ENCODE measurements at regions not wholly inside any gene's neighbourhood (a gene's known extent, or its start where the extent isn't known, plus 50 kb on each side); places are given as distances from the start of the nearest gene placed in this dataset.

DNA sequence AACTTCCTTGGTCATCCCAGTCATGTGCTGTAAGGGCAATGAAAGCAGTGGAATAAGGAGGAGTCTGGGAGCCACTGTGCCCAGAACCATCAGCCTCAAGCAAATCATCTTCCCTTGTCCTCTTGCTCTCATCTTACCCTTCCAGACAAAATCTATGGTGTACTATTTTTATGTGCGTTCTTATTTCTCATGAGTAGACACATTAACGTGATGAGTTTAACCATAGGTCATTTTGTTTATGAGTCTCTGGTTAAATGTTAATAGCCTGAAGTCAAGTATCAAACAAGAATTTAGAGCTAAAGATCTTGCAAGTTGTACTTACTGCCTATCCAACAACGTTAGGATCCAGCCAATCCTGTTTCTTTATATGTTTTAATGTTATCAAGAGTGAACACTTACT, 495.3 kb downstream of the SPRY1 start:
- H3K79me2 ChIP-seq (ENCODE audit: control insufficient read depth, insufficient read depth, low read length): no peaks in the 10 kb centered on the region

DNA sequence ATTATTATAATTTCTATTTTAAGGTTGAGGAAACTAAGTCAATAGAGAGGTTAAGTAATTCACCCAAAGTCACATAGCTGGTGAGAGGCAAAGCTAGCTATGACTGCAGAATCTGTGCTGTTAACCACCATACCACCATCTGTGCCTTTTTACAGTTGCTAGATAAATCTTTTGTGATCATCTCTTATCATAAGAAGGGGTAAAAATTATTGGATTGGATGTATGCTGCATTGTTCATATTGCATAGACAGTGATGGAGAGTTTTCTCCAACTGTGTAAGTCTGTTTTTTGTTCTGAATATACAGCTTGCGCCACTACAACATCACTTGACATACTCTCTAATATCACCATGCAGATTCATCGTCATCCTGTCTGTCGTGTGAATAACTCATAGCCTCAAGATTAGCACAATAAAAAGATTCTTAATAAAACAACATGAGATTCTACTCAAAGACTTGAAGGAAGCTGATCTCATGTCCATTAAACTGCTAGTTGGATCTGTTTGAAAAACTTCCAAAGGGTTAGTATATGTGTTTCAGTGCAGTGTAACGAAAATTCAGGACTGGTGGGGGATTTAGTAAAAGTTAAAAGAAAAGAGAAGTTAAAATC, 495.9 kb downstream of the SPRY1 start:
- TF ChIP-seq EZH2 (IDR thresholded peaks at IDR 0.05; ENCODE audit: low read length): no peak
- TF ChIP-seq CTCF (optimal IDR thresholded peaks at IDR 0.05 in 1 of 3, IDR thresholded peaks at IDR 0.05 in 1 of 3, conservative IDR thresholded peaks at IDR 0.05 in 1 of 3; ENCODE audit: extremely low read depth in 1 of 3, insufficient read depth in 2 of 3, low read length in 3 of 3): no peak
- Histone ChIP-seq H4K20me1 (ENCODE audit: control insufficient read depth, extremely low read depth, insufficient read depth, low read length) (no peaks in the 10 kb centered on the region), H3K4me3 (ENCODE audit: control insufficient read depth in 2 of 3, extremely low read depth in 1 of 3, insufficient read depth in 2 of 3, low read depth in 1 of 3, low read length in 3 of 3) (no peak overlapping the region), H3K4me1 (ENCODE audit: control insufficient read depth, extremely low read depth, insufficient read depth, low read length) (no peaks in the 10 kb centered on the region), H3K27ac (ENCODE audit: control insufficient read depth, insufficient read depth, low read length) (no peak overlapping the region), H3K79me2 (ENCODE audit: control insufficient read depth, insufficient read depth, low read length) (no peaks in the 10 kb centered on the region), H3K4me2 (ENCODE audit: control insufficient read depth, extremely low read depth, insufficient read depth, low read depth, low read length) (no peak overlapping the region), H3K9me1 (ENCODE audit: control insufficient read depth, extremely low read depth, insufficient read depth, low read length) (no peaks in the 10 kb centered on the region), H3K9ac (ENCODE audit: control insufficient read depth, extremely low read depth, insufficient read depth, low read length) (no peak overlapping the region), H3K36me3 (ENCODE audit: control insufficient read depth in 2 of 2, extremely low read depth in 1 of 2, insufficient read depth in 2 of 2, low read length in 2 of 2) (no peaks in the 10 kb centered on the region), H3K9me3 (ENCODE audit: control insufficient read depth, low read depth, low read length) (no peaks in the 10 kb centered on the region), H2AFZ (ENCODE audit: control insufficient read depth, low read length) (no peak overlapping the region), H3K27me3 (ENCODE audit: control insufficient read depth, extremely low read depth, insufficient read depth, low read length) (no peaks in the 10 kb centered on the region)
- FAIRE-seq (no peak), DNase-seq (ENCODE audit: low read depth, low spot score) (no peak)
- dilution Hi-C loops (cut with MboI; ENCODE audit: extremely low pct_ligation_motif_present, low sequenced_read_pairs): no loop called here

More for the DNA sequence above, 495.3 kb downstream of the SPRY1 start:
- H3K9ac ChIP-seq (ENCODE audit: control insufficient read depth, extremely low read depth, insufficient read depth, low read length): no peak overlapping the region
- H3K27me3 ChIP-seq (ENCODE audit: control insufficient read depth, extremely low read depth, insufficient read depth, low read length): no peaks in the 10 kb centered on the region
- H3K4me1 ChIP-seq (ENCODE audit: control insufficient read depth, extremely low read depth, insufficient read depth, low read length): no peaks in the 10 kb centered on the region
- no peaks in the 10 kb centered on the region for H3K9me1 ChIP-seq (ENCODE audit: control insufficient read depth, extremely low read depth, insufficient read depth, low read length)
- TF ChIP-seq EZH2 (IDR thresholded peaks at IDR 0.05; ENCODE audit: low read length) (no peak), CTCF (optimal IDR thresholded peaks at IDR 0.05 in 1 of 3, IDR thresholded peaks at IDR 0.05 in 1 of 3, conservative IDR thresholded peaks at IDR 0.05 in 1 of 3; ENCODE audit: extremely low read depth in 1 of 3, insufficient read depth in 2 of 3, low read length in 3 of 3) (no peak)
- no peak for DNase-seq (ENCODE audit: low read depth, low spot score)
- H2AFZ ChIP-seq (ENCODE audit: control insufficient read depth, low read length): no peak overlapping the region
- FAIRE-seq: no peak
- no peaks in the 10 kb centered on the region for H3K36me3 ChIP-seq (ENCODE audit: control insufficient read depth in 2 of 2, extremely low read depth in 1 of 2, insufficient read depth in 2 of 2, low read length in 2 of 2)
- no peaks in the 10 kb centered on the region for H4K20me1 ChIP-seq (ENCODE audit: control insufficient read depth, extremely low read depth, insufficient read depth, low read length)
- H3K4me3 ChIP-seq (ENCODE audit: control insufficient read depth in 2 of 3, extremely low read depth in 1 of 3, insufficient read depth in 2 of 3, low read depth in 1 of 3, low read length in 3 of 3): no peak overlapping the region
- dilution Hi-C loops (cut with MboI; ENCODE audit: extremely low pct_ligation_motif_present, low sequenced_read_pairs): no loop called here
- H3K9me3 ChIP-seq (ENCODE audit: control insufficient read depth, low read depth, low read length): no peaks in the 10 kb centered on the region
- H3K27ac ChIP-seq (ENCODE audit: control insufficient read depth, insufficient read depth, low read length): no peak overlapping the region
- no peak overlapping the region for H3K4me2 ChIP-seq (ENCODE audit: control insufficient read depth, extremely low read depth, insufficient read depth, low read depth, low read length)
